PFSK-1 (cell line): ENCODE measurements at regions not wholly inside any gene's neighbourhood (a gene's known extent, or its start where the extent isn't known, plus 50 kb on each side); places are given as distances from the start of the nearest gene placed in this dataset.

Experiments
- FOXP2 ChIP-seq: optimal IDR thresholded peaks from 2 replicates; pipeline ENCODE3; 2011; ENCODE audit warnings: borderline replicate concordance, control low read depth, inconsistent platforms; ENCODE audit not compliant: insufficient read depth; ENCODE audit errors: extremely low read length, extremely low read depth
- POLR2AphosphoS5 ChIP-seq: IDR thresholded peaks from 2 replicates; pipeline ENCODE4 v1.6.1; 2012; ENCODE audit warnings: low read depth, mild to moderate bottlenecking, control low read depth, low read length, moderate library complexity
- SIN3A ChIP-seq: IDR thresholded peaks from 2 replicates; pipeline ENCODE4 v1.6.1; 2012; ENCODE audit warnings: mild to moderate bottlenecking, low read length, moderate library complexity, borderline replicate concordance; ENCODE audit not compliant: insufficient read depth
- TAF1 ChIP-seq: IDR thresholded peaks from 2 replicates; pipeline ENCODE4 v1.6.1; 2012; ENCODE audit warnings: low read length, control low read depth, borderline replicate concordance; ENCODE audit not compliant: insufficient read depth
- TF ChIP-seq, protein P1 (sequence below), 2 experiments: IDR thresholded peaks; 2 replicates each; pipeline versions ENCODE4 v1.6.1 to v1.8.0; 2011 to 2012; ENCODE audit warnings: low read depth in 2 of 2, low read length in 2 of 2, control low read depth in 1 of 2, inconsistent platforms in 1 of 2, mild to moderate bottlenecking in 1 of 2, moderate library complexity in 1 of 2; ENCODE audit not compliant: insufficient read depth in 1 of 2

GRCh38 chr5:152556784-152557183 is 151.7 kb upstream of the NMUR2 start:
- TF ChIP-seq SIN3A: no peak
- no peak for TF ChIP-seq POLR2AphosphoS5
- no peak for TF ChIP-seq TAF1
- TF ChIP-seq, protein P1, sequence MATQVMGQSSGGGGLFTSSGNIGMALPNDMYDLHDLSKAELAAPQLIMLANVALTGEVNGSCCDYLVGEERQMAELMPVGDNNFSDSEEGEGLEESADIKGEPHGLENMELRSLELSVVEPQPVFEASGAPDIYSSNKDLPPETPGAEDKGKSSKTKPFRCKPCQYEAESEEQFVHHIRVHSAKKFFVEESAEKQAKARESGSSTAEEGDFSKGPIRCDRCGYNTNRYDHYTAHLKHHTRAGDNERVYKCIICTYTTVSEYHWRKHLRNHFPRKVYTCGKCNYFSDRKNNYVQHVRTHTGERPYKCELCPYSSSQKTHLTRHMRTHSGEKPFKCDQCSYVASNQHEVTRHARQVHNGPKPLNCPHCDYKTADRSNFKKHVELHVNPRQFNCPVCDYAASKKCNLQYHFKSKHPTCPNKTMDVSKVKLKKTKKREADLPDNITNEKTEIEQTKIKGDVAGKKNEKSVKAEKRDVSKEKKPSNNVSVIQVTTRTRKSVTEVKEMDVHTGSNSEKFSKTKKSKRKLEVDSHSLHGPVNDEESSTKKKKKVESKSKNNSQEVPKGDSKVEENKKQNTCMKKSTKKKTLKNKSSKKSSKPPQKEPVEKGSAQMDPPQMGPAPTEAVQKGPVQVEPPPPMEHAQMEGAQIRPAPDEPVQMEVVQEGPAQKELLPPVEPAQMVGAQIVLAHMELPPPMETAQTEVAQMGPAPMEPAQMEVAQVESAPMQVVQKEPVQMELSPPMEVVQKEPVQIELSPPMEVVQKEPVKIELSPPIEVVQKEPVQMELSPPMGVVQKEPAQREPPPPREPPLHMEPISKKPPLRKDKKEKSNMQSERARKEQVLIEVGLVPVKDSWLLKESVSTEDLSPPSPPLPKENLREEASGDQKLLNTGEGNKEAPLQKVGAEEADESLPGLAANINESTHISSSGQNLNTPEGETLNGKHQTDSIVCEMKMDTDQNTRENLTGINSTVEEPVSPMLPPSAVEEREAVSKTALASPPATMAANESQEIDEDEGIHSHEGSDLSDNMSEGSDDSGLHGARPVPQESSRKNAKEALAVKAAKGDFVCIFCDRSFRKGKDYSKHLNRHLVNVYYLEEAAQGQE (IDR thresholded peaks at IDR 0.05; ENCODE audit: insufficient read depth in 1 of 2, low read depth in 2 of 2, low read length in 2 of 2): no peak
- TF ChIP-seq FOXP2: no peak
